Endothelial cell (in vitro differentiated cells): ENCODE measurements at regions not wholly inside any gene's neighbourhood (a gene's known extent, or its start where the extent isn't known, plus 50 kb on each side); places are given as distances from the start of the nearest gene placed in this dataset.

Source experiments
- DNase-seq: peaks from one replicate; pipeline ENCODE4 v3.0.0; 2021; ENCODE audit warnings: low spot score
- H3K27ac Mint-ChIP-seq: one replicate; pipeline ENCODE4 v1.8.0; 2021; ENCODE audit warnings: mixed read lengths, inconsistent platforms; ENCODE audit not compliant: unreplicated experiment
- H3K27me3 Mint-ChIP-seq: one replicate; pipeline ENCODE4 v1.8.0; 2021; ENCODE audit warnings: mild to moderate bottlenecking, moderate library complexity, mixed read lengths, inconsistent platforms; ENCODE audit not compliant: unreplicated experiment
- H3K36me3 Mint-ChIP-seq: one replicate; pipeline ENCODE4 v1.8.0; 2021; ENCODE audit warnings: mild to moderate bottlenecking, low read depth, mixed read lengths, inconsistent platforms; ENCODE audit not compliant: unreplicated experiment
- H3K4me1 Mint-ChIP-seq: one replicate; pipeline ENCODE4 v1.8.0; 2021; ENCODE audit warnings: mild to moderate bottlenecking, mixed read lengths, inconsistent platforms; ENCODE audit not compliant: unreplicated experiment
- H3K4me3 Mint-ChIP-seq: one replicate; pipeline ENCODE4 v1.8.0; 2021; ENCODE audit warnings: mild to moderate bottlenecking, mixed read lengths, inconsistent platforms; ENCODE audit not compliant: unreplicated experiment
- H3K9me3 Mint-ChIP-seq: one replicate; pipeline ENCODE4 v1.8.0; 2021; ENCODE audit warnings: mixed read lengths, inconsistent platforms; ENCODE audit not compliant: unreplicated experiment
- CTCF ChIP-seq: fragments of 200-600 bp; sonication (generic); IDR thresholded peaks from one replicate; pipeline ENCODE4 v1.5.0; 2021; ENCODE audit warnings: antibody characterized with exemption; ENCODE audit not compliant: unreplicated experiment

GRCh38 chr21:20667931-20668330 lies 330.3 kb upstream of the NCAM2 start:
- H3K4me3 Mint-ChIP-seq = no peak overlapping the region
- no peaks in the 10 kb centered on the region for H3K9me3 Mint-ChIP-seq
- no peaks in the 10 kb centered on the region for H3K36me3 Mint-ChIP-seq
- no peak for TF ChIP-seq CTCF
- peaks cover 1% of the 10 kb centered on the region for H3K27me3 Mint-ChIP-seq
- H3K27ac Mint-ChIP-seq = no peak overlapping the region
- H3K4me1 Mint-ChIP-seq = no peaks in the 10 kb centered on the region
- DNase-seq = no peak

DNA sequence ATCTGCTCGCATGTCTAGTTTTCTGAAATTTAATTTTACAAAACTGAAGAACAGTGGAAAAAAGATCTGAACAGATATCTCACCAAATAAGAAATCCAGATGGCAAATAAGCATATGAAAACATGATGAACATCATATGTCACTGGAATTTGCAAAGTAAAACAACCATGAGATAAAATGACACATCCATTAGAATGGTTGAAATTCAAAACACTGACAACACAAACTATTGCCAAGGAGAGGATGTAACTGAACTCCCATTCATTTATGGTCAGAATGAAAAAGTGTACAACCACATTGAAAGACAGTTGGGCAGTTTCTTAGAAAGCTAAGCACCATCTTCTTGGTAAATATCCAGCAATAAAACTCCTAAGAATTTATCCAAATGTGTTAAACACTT lies 312.7 kb upstream of the NCAM2 start:
- no peaks in the 10 kb centered on the region for H3K4me1 Mint-ChIP-seq
- H3K4me3 Mint-ChIP-seq = no peak overlapping the region
- H3K27me3 Mint-ChIP-seq = no peaks in the 10 kb centered on the region
- TF ChIP-seq CTCF = no peak
- H3K9me3 Mint-ChIP-seq = no peaks in the 10 kb centered on the region
- no peak for DNase-seq
- no peak overlapping the region for H3K27ac Mint-ChIP-seq
- no peaks in the 10 kb centered on the region for H3K36me3 Mint-ChIP-seq

DNA sequence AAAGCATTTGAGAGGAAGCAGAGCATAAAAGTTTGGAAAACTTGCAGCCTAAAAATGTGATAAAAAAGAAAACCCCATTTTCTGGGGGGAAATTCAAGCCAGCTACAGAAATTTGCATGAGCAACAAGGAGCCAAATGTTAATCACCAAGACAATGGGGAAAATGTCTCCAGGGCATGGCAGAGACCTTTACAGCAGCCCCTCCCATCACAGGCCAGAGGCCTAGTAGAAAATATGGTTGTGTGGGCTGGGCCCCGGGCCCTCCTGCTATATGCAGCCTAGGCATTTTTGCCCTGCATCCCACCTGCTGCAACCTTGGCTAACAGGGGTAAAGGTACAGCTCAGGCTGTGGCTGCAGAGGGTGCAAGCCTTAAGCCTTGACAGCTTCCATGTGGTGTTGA lies 299.6 kb upstream of the NCAM2 start:
- no peak for DNase-seq
- Mint-ChIP-seq H3K4me1 (no peaks in the 10 kb centered on the region), H3K27me3 (peaks cover 1% of the 10 kb centered on the region)

DNA sequence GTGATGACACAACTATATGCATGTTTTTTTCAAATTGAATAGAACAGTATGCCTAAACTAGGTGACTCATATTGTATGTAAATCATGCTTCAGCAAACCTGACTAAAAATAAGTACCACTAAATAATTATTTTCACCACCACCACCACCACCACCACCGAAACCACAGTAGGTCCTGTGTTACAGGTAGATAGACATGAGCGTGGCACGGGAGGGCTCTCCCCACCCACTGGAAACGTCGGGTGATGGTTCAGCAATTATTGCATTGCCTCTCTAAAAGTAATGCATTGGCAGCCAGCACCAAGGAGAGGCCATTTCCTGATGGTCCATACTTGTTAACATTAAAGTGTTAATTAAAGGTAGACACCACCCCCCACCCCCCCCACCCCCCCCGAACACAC lies 297.0 kb upstream of the NCAM2 start:
- TF ChIP-seq CTCF = no peak
- Mint-ChIP-seq H3K9me3 (no peaks in the 10 kb centered on the region), H3K4me3 (no peak overlapping the region), H3K27ac (no peak overlapping the region), H3K27me3 (peaks cover 1% of the 10 kb centered on the region), H3K36me3 (no peaks in the 10 kb centered on the region), H3K4me1 (no peaks in the 10 kb centered on the region)
- DNase-seq = no peak

More for the DNA sequence above, 299.6 kb upstream of the NCAM2 start:
- no peaks in the 10 kb centered on the region for H3K36me3 Mint-ChIP-seq
- no peaks in the 10 kb centered on the region for H3K9me3 Mint-ChIP-seq
- no peak for TF ChIP-seq CTCF
- H3K27ac Mint-ChIP-seq = no peak overlapping the region
- no peak overlapping the region for H3K4me3 Mint-ChIP-seq

DNA sequence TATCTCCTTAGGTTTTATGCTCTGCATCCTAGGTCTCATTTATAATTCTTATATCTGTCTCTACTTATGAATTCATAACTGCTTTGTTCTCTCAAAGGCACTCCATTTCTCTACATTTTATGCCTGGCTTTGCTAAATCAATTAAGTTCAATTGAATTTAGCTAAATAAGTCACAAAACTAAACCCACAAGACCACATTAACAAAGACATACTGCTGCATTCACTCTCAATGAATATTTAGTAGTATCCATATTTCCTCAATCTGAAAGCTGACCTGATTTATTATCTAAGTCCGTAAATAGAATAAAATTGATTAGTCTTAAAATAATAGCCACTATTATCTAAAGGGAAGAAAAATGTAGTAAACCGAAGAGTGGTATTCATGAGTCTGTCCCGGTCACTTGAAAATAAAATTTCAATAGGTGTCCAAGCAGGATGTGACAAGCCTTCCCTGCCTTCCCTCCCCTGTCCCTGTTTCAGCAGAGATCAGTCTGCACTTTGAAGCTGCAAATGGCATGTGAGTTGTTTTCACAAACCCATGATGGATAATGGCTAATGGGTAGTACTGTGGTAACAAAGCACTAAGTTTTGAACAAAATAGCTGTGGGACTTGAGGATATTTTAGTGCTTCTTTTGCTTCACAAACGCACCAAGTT lies 295.0 kb upstream of the NCAM2 start:
- no peaks in the 10 kb centered on the region for H3K36me3 Mint-ChIP-seq
- no peaks in the 10 kb centered on the region for H3K27me3 Mint-ChIP-seq
- H3K9me3 Mint-ChIP-seq = no peaks in the 10 kb centered on the region
- TF ChIP-seq CTCF = no peak
- H3K27ac Mint-ChIP-seq = no peak overlapping the region
- no peak overlapping the region for H3K4me3 Mint-ChIP-seq
- H3K4me1 Mint-ChIP-seq = no peaks in the 10 kb centered on the region
- DNase-seq = no peak
